HG03097 (cell line): ENCODE measurements at regions not wholly inside any gene's neighbourhood (a gene's known extent, or its start where the extent isn't known, plus 50 kb on each side); places are given as distances from the start of the nearest gene placed in this dataset.
"Not testable (repeated sequence)": the region's sequence is repeated elsewhere in the genome, so short reads cannot be mapped to it uniquely, and the experiment has no call there.

Experiments used
- ATAC-seq: cut with Tn5 transposase; IDR thresholded peaks from one replicate; pipeline ENCODE4 v1.9.1; 2021; ENCODE audit not compliant: unreplicated experiment, low FRiP score

DNA sequence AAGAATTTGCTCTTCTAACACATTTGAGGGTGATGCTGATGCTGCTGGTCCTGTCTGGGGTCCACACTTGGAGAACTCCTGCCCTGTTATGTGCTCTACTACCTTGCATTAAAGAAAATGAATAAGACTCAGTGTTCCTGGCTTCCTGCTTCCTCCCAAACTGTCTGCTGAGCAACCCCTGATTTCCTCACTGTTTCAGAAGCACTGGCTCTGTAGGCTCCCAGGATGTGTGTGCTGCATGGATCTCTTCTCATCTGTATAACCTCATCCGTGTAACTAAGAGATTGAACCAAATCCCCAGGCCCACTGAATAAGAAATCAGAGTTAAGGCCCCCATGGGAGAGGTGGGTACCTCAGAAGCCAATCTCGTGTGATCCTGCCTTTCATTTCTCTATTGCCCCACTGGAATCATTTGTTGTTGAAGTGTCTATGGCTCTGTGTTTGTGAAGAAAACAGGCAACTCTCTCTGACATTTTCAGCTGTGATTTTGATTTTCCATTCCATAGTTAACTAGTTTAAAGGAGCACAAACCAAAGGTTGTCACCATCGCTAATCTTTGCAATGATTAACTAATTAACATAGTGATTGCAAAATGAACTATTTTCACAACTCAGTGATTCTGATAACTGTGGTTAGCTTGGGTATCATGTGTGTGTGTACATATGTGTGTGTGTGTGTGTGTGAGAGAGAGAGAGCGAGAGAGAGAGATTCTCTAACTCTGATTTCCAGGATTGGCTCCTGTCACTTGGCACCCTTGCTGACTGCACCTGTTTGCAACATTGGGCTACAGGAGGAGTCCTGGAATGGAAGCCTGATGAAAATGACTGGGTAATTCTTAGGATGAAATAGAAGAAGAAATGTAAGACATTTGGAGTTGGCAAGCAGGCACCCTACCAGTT lies 196.2 kb downstream of the SLC38A4 start:
- ATAC-seq: no peak

DNA sequence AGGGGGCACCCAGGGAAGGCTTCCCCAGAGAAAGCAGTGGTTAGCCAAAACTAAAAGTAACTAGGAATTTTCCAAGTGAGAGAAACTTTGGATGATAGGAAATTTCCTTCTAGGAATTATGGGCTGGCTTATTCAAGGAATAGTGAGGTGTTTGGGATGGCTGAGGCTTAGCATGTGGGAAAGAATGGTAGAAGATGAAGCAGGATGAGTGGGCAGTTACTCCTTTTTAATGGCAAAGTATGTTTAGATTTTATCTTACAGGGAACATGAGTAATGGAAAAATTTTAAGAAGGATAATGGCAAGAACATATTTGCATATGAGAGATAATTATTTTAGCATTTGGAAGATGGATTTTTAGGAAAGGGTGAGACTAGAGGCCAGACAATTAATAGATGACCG lies 197.6 kb downstream of the SLC38A4 start:
- ATAC-seq: no peak

DNA sequence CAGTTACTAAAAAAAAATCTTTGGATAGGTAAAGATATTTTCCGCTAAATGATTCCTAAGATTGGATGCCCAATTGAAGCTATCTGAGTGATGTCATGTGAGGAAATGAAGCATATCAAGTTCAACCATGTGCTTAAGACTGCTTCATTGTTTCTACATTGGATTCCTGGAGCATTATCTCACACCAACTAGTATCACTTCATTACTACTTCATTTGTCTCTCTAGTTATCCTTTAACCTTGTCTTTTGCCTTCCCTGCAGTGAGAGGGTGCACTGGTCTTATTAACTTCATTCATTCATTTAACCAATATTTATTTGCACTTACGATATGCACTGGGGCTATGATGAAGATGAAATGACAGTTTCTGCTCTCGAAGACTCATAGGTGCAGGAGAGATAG lies 198.1 kb downstream of the SLC38A4 start:
- no peak for ATAC-seq

DNA sequence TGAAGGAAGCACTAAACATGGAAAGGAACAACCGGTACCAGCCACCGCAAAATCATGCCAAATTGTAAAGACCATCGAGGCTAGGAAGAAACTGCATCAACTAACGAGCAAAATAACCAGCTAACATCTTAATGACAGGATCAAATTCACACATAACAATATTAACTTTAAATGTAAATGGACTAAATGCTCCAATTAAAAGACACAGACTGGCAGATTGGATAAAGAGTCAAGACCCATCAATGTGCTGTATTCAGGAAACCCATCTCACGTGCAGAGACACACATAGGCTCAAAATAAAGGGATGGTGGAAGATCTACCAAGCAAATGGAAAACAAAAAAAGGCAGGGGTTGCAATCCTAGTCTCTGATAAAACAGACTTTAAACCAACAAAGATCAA lies 206.3 kb downstream of the SLC38A4 start:
- not testable (repeated sequence) for ATAC-seq

DNA sequence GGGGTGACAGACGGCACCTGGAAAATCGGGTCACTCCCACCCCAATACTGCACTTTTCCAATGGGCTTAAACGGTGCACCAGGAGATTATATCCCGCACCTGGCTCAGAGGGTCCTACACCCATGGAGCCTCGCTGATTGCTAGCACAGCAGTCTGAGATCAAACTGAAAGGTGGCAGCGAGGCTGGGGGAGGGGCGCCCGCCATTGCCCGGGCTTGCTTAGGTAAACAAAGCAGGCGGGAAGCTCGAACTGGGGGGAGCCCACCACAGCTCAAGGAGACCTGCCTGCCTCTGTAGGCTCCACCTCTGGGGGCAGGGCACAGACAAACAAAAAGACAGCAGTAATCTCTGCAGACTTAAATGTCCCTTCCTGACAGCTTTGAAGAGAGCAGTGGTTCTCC lies 208.1 kb downstream of the SLC38A4 start:
- not testable (repeated sequence) for ATAC-seq

DNA sequence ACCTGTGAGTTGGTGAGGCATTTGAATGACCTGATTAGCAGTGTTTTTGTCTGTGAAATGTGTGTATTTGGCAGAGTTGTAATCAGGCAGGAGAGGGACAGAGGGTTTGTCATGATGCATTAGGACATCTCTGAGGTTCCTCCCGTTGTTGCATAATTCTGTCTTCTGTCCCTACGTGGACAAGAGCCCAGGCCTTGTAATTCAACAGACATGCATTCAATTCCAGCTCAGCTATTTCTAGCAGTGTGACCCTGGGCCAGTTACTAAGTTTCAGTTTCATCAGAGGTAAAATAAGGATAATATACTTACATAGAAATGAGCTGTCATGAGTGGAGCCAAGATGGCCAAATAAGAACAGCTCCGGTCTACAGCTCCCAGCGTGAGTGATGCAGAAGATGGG lies 208.6 kb downstream of the SLC38A4 start:
- ATAC-seq: no peak

DNA sequence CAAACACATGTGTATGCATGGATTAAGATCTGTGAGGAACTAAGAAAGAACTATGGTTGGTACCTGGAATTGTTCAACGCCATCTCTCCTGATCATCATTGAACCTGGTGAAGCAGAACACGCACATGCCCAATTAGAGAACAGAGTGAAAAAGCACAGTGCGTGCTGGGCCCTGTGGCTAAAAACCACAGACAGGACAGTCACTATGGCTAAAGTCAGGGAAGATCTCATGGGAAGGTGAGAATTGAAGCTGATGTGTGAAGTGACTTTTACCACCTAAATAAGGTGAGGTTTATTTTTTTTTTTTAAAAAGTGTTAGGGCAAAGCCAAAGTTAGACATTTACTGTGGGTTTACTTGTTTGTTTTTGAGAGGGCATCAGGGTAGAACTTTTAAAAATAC lies 215.0 kb downstream of the SLC38A4 start:
- no peak for ATAC-seq

DNA sequence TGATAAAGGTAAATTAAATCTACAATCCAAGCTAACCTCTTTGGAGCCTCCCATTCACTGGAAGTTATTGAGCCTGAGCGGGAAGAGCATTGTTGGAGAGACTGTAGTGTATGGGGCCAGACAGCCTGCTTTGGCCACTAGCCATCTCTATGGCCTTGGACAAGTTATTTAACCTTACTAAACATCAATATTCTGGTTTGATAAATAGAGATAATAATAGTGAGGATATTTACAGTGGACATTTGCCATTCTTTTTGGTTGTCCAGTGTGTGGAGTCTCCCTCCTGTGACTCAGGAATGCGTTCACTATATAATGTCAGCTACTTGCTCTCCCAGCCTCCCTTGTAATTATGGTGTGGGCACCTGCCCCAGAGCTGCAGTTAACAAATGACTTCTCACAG lies 216.1 kb downstream of the SLC38A4 start:
- no peak for ATAC-seq

DNA sequence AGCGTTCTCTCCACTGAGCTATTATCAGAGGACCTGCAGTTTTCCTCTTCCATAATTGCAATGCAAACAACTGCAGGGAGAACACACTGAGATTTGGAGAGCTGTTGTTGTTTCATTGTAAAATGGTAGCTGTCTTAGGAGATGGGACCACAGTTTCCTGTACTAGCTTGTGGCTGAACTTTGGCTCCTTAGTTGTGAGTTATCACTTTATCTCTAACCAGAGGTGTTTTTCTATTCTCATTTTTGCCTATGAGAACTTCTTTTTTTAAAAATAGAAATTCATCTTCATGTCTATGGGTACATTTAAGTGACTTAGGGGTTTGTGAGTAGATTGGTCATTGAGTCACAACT lies 216.5 kb downstream of the SLC38A4 start:
- no peak for ATAC-seq

DNA sequence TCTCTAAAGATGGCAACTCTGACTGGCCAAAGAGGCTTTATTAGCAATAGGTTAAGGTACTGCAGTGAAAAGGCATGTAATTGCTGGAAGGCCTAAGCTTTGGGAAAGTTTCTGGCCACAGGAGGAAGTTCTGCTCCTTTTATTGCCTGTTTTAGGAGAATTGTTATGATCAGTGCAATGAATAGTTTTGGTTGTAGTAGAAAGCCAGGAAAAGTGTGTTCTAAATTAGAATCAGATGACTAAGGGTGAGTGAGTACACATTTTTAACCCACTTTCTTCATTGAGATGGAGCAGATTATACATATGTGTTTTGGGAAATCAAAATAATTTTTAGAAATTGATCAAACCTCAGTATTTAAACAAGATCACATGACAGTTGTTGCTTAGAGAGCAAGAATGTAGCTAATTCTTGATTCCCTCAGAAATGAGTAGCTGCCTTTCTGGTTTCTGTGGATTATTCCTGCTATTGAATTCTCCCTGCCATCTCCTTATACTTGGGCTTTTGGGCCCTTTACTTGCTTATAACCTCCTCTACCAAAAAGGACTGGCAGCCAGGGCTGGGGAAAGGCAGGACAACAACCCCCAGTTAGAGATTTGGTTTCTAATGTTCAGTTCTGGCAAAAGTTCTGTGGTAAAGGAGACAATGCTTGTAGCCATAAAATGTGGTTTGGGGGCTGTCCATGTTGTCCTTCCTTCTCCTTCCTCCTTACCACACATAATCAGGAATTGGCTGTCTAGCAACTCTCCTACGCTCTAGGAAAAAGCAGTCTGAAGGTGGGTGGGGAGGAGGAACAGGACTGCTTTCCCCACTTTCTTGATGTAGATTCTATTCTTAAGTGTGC lies 217.1 kb downstream of the SLC38A4 start:
- no peak for ATAC-seq

DNA sequence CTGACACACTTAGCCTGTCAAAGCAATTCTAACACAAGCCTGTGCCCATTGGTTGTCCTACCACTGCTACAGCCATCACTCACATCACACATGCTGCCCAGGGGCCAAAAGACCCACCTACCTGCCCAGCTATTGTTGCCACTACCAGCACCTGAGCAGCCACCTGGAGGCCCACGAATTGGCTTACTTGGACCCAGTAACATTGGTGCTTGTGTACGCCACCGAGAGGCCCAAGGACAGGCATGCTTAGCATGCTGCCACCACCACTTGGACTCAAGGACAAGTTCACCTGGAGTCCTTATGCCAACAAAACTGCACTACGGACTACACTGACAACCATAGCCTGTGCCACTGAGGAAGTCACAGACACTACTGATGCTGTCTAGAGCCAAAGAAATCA lies 221.1 kb downstream of the SLC38A4 start:
- no peak for ATAC-seq

DNA sequence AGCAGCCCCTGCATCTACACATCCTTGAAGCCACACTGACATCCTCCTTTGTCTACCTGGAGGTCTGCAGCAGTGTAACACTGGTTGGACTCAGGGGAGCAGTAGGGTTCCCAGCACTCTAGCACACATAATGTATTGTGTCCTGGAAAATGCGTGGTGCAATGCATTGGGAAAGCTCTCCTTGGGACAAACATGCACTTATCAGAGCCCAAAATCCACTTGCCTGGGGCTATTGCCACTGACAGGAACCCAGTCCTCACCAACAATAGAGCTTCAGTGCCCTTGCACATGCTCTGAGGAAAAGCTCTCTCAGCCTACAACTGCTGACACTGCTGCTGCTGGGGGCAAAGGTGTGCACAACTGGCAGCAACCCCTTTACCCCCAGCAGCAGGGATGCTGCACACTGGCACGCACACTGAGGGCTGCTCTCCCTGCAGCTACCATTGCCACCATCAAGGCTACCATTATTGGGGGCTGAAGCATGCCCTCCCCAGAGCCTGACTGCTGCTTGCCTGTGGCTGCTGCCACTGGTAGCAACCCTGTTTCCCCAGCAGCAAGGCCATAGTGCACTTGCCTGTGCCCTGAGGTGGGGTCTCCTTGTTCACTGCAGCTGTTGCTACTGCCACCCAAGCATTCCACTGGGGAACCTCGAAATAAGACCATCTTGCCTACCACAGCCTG lies 221.9 kb downstream of the SLC38A4 start:
- no peak for ATAC-seq

DNA sequence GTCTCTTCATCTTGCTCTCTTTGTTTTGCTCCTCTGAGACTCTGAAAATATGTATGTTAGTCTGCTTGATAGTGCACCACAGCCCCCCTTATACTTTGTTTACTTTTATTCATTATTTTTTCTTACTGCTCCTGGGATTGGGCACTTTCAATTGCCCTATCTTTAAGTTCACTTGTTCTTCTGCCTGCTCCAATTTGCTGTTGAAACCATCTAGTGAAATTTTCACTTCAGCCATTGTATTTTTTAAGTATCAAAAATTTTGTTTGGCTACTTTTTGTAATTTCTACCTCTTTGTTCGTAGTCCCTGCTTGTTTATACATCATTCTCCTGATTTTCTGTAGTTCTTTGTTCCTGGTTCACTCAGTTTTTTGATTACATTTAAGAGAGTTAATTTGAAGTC lies 223.3 kb downstream of the SLC38A4 start:
- no peak for ATAC-seq

DNA sequence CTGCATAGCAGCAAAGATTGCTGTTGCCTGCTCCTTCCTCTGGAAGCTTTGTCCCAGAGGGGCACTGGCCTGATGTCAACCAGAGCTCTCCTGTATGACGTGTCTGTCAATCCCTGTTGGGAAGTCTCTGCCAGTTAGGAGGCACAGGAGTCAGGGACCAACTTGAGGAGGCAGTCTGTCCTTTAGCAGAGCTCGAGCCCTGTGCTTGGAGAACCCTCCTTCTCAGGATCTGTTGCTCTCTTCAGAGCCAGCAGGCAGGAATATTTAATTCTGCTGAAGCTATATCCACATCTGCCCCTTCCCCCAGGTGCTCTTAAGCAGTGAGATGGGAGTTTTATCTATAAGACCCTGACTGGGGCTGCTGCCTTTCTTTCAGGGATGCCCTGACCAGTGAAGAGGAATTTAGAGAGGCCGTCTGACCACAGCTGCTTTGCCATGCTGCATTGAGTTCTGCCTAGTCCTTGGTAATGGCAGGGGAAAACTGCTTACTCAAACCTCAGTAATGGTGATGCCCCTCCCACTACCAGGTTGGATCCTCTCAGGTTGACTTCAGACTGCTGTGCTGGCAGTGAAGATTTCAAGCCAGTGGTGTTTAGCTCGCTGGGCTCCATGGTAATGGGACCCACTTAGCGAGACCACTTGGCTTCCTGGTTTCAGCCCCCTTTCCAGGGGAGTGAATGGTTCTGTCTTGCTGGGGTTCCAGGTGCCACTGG lies 218.6 kb upstream of the SLC38A2 start:
- ATAC-seq: no peak

DNA sequence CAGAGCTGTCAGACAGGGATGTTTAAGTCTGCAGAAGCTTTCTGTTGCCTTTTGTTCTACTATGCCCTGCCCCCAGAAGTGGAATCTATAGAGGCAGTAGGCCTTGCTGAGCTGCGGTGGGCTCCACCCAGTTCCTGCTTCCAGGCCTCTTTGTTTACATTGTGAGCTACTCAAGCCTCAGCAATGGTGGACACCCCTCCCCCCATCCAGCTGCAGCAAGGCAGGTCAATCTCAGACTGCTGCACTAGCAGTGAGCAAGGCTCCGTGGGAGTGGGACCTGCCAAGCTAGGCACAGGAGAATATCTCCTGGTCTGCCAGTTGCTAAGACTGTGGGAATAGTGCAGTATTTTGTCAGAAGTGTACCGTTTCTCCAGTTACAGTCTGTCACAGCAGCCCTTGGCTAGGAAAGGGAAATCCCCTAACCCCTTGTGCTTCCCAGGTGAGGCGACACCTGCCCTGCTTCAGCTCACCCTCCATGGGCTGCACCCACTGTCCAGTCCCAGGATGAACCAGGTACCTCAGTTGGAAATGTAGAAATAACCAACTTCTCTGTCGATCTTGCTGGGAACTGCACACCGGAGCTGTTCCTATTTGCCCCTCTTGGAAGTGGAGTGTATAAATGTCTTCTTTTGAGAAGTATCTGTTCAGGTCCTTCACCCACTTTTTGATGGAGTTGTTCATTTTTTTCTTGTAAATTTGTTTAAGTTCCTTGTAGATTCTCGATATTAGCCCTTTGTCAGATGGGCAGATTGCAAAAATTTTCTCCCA lies 213.5 kb upstream of the SLC38A2 start:
- no peak for ATAC-seq

DNA sequence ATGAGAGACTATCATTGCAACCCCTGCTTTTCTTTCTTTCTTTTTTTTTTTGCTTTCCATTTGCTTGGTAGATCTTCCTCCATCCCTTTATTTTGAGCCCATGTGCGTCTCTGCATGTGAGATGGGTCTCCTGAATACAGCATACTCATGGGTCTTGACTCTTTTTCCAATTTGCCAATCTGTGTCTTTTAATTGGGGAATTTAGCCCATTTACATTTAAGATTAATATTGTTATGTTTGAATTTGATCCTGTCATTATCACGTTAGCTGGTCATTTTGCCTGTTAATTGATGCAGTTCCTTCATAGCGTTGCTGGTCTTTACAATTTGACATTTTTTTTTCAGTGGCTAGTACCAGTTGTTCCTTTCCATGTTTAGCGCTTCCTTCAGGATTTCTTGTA lies 211.5 kb upstream of the SLC38A2 start:
- not testable (repeated sequence) for ATAC-seq

DNA sequence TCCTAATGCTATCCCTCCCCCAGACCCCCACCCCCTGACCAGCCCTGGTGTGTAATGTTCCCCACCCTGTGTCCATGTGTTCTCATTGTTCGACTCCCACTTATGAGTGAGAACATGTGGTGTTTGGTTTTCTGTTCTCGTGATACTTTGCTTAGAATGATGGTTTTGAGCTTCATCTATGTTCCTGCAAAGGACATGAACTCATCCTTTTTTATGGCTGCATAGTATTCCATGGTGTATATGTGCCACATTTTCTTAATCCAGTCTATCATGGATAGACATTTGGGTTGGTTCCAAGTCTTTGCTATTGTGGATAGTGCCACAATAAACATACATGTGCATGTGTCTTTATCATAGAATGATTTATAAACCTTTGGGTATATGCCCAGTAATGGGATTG lies 209.4 kb upstream of the SLC38A2 start:
- not testable (repeated sequence) for ATAC-seq

DNA sequence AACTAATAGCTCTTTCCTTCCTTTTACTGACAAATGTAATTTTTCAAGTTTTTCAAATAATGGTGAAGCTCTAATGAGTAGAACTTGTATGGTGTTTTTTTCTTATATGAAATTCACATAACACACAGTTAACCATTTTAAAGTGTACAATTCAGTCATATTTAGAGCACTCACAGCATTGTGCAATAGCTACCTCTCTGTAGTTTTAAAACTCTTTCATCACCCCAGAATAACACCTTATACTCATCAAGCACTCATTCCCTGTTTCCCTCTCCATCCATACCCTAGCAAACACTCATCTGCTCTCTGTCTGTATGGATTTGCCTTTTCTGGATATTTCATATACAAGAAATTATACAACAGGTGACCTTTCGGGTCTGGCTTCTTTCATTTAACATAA lies 207.9 kb upstream of the SLC38A2 start:
- ATAC-seq: no peak

DNA sequence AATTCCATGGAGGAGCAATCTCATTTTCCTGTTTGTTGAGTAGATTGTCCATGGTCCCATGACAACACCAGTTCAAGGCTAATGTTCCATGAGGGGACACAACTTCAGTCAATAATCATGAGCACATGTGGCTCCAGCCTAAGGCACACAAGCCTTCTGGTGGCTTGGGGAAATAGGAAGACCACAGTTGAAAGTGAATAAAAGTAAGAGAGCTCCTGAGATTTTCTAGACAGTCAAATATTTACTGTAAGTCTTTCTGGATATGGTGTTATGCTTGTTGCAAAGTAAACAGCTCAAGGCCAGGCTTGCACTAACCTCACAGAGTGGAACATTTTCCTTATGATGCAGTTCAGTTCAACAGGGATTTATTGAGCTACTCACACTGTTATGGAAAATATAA lies 206.9 kb upstream of the SLC38A2 start:
- no peak for ATAC-seq
